ENCODE measurements at regions not wholly inside any gene's neighbourhood (a gene's known extent, or its start where the extent isn't known, plus 50 kb on each side); places are given as distances from the start of the nearest gene placed in this dataset.

- intact Hi-C loops (cut with DNase I; ENCODE audit: low total_unique reads): no loop called here
- no peak overlapping the region for H3K27ac ChIP-seq
- no peaks in the 10 kb centered on the region for H3K4me1 ChIP-seq
- DNase-seq: peak in 1 of 2 donors; percentile 6
- no peaks in the 10 kb centered on the region for H3K36me3 ChIP-seq
- no peaks in the 10 kb centered on the region for H3K27me3 ChIP-seq
- TF ChIP-seq POLR2A (IDR thresholded peaks at IDR 0.05) (no peak), POLR2AphosphoS5 (IDR thresholded peaks at IDR 0.05) (no peak), CTCF (IDR thresholded peaks at IDR 0.05) (no peak), EP300 (IDR thresholded peaks at IDR 0.05) (no peak)
- 72 to 93% (median 91%) methylated on average over 5 of the region's 5 CpGs for WGBS, 5 donors
- H3K4me3 ChIP-seq: no peak overlapping the region
- H3K9me3 ChIP-seq: no peaks in the 10 kb centered on the region
Observed at GRCh38 chr6:152846825-152847224, 96.2 kb downstream of the VIP start.

GRCh38 chr6:152848919-152849318 is 98.3 kb downstream of the VIP start:
- 74 to 84% (median 78%) methylated on average over 3 of the region's 3 CpGs for WGBS, 5 donors
- intact Hi-C loops (cut with DNase I; ENCODE audit: low total_unique reads): no loop called here
- no peaks in the 10 kb centered on the region for H3K36me3 ChIP-seq
- H3K9me3 ChIP-seq: no peaks in the 10 kb centered on the region
- TF ChIP-seq POLR2A (IDR thresholded peaks at IDR 0.05): no peak
- no peak for TF ChIP-seq EP300 (IDR thresholded peaks at IDR 0.05)
- no peak for TF ChIP-seq POLR2AphosphoS5 (IDR thresholded peaks at IDR 0.05)
- TF ChIP-seq CTCF (IDR thresholded peaks at IDR 0.05): no peak
- H3K4me3 ChIP-seq: no peak overlapping the region
- DNase-seq: no peak
- H3K4me1 ChIP-seq: no peaks in the 10 kb centered on the region
- no peaks in the 10 kb centered on the region for H3K27me3 ChIP-seq
- no peak overlapping the region for H3K27ac ChIP-seq

- Histone ChIP-seq H3K9me3 (no peaks in the 10 kb centered on the region), H3K36me3 (no peaks in the 10 kb centered on the region), H3K27ac (no peak overlapping the region), H3K4me1 (no peaks in the 10 kb centered on the region), H3K27me3 (no peaks in the 10 kb centered on the region), H3K4me3 (no peak overlapping the region)
- WGBS, 5 donors: 76 to 83% (median 81%) methylated on average over 3 of the region's 3 CpGs
- no peak for TF ChIP-seq POLR2A (IDR thresholded peaks at IDR 0.05)
- TF ChIP-seq CTCF (IDR thresholded peaks at IDR 0.05): no peak
- no peak for TF ChIP-seq EP300 (IDR thresholded peaks at IDR 0.05)
- DNase-seq: no peak
- intact Hi-C loops (cut with DNase I; ENCODE audit: low total_unique reads): no loop called here
Observed at GRCh38 chr6:152854086-152854795, 103.6 kb downstream of the VIP start.

GRCh38 chr6:152858141-152858540 is 107.5 kb downstream of the VIP start:
- no peaks in the 10 kb centered on the region for H3K9me3 ChIP-seq
- H3K27ac ChIP-seq: no peak overlapping the region
- peak in 1 of 2 donors; percentile 16 for DNase-seq
- H3K4me1 ChIP-seq: no peaks in the 10 kb centered on the region
- H3K4me3 ChIP-seq: no peak overlapping the region
- TF ChIP-seq POLR2AphosphoS5 (IDR thresholded peaks at IDR 0.05) (no peak), POLR2A (IDR thresholded peaks at IDR 0.05) (no peak), EP300 (IDR thresholded peaks at IDR 0.05) (no peak), CTCF (IDR thresholded peaks at IDR 0.05) (no peak)
- intact Hi-C loops (cut with DNase I; ENCODE audit: low total_unique reads): no loop called here
- WGBS, 5 donors: 44 to 67% (median 66%) methylated on average over 2 of the region's 2 CpGs
- H3K36me3 ChIP-seq: no peaks in the 10 kb centered on the region
- H3K27me3 ChIP-seq: no peaks in the 10 kb centered on the region
